Lower lobe of right lung (tissue), 2 donors: ENCODE measurements at regions not wholly inside any gene's neighbourhood (a gene's known extent, or its start where the extent isn't known, plus 50 kb on each side); places are given as distances from the start of the nearest gene placed in this dataset.
"Not testable (repeated sequence)": the region's sequence is repeated elsewhere in the genome, so short reads cannot be mapped to it uniquely, and the experiment has no call there.

Source experiments
- ATAC-seq, 2 donors: fragments of 200-7000 bp; cut with Tn5 transposase; one replicate each; pipeline ENCODE4 v1.9.1; 2020 to 2022; ENCODE audit warnings: mild to moderate bottlenecking in 2 of 2, moderate library complexity in 2 of 2
- DNase-seq: peaks from one replicate; pipeline ENCODE4 v3.0.0-alpha.2; 2020
- H3K27ac ChIP-seq: fragments of 200-600 bp; one replicate; pipeline ENCODE4 v1.8.0; 2022
- H3K27me3 ChIP-seq: fragments of 200-600 bp; one replicate; pipeline ENCODE4 v1.8.0; 2022; ENCODE audit warnings: low read depth
- H3K36me3 ChIP-seq: fragments of 200-600 bp; one replicate; pipeline ENCODE4 v1.8.0; 2022; ENCODE audit warnings: mild to moderate bottlenecking
- H3K4me1 ChIP-seq: fragments of 200-600 bp; one replicate; pipeline ENCODE4 v1.8.0; 2022
- H3K4me3 ChIP-seq: fragments of 200-600 bp; one replicate; pipeline ENCODE4 v1.8.0; 2022; ENCODE audit warnings: mild to moderate bottlenecking
- H3K9me3 ChIP-seq: fragments of 200-600 bp; one replicate; pipeline ENCODE4 v1.8.0; 2022
- intact Hi-C: fragments of 100-400 bp; cut with DNase I; formaldehyde crosslinking; loops from one replicate; pipeline ENCODE4 v1.11.0; 2022
- TF ChIP-seq, protein P1 (sequence below): fragments of 200-600 bp; IDR thresholded peaks from one replicate; pipeline ENCODE4 v1.8.0; 2022; ENCODE audit warnings: antibody characterized with exemption, mild to moderate bottlenecking
- donor health status: DM: no; HTN: yes; CAD: no; lungs with severe emphysema.

DNA sequence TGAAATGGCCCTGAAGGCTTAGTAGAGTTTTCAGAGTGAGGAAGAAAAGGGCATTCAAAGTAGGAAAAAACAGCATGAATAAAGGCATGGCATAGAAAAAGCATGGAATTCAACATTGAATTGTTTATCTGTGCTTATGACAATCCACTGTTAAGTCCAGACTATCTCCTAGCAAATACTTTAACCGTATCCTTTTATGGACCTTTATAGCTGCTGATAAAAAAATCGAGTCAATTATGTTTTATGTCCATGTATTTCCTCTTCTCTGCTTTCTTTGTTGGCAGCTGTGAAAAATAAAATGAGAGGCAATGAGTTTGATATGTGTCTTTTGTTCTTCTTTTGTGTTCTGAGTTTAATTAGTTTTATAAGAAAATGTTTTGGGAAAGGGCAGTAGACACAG, 70.4 kb downstream of the TDRD15 start:
- no peaks in the 10 kb centered on the region for H3K36me3 ChIP-seq
- TF ChIP-seq, protein P1, sequence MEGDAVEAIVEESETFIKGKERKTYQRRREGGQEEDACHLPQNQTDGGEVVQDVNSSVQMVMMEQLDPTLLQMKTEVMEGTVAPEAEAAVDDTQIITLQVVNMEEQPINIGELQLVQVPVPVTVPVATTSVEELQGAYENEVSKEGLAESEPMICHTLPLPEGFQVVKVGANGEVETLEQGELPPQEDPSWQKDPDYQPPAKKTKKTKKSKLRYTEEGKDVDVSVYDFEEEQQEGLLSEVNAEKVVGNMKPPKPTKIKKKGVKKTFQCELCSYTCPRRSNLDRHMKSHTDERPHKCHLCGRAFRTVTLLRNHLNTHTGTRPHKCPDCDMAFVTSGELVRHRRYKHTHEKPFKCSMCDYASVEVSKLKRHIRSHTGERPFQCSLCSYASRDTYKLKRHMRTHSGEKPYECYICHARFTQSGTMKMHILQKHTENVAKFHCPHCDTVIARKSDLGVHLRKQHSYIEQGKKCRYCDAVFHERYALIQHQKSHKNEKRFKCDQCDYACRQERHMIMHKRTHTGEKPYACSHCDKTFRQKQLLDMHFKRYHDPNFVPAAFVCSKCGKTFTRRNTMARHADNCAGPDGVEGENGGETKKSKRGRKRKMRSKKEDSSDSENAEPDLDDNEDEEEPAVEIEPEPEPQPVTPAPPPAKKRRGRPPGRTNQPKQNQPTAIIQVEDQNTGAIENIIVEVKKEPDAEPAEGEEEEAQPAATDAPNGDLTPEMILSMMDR: no peak
- no peaks in the 10 kb centered on the region for H3K4me1 ChIP-seq
- no peaks in the 10 kb centered on the region for H3K9me3 ChIP-seq
- no peak overlapping the region for H3K27ac ChIP-seq
- DNase-seq (no peak), ATAC-seq (no peak)
- no peak overlapping the region for H3K4me3 ChIP-seq
- intact Hi-C loops: no loop called here
- H3K27me3 ChIP-seq: no peaks in the 10 kb centered on the region

DNA sequence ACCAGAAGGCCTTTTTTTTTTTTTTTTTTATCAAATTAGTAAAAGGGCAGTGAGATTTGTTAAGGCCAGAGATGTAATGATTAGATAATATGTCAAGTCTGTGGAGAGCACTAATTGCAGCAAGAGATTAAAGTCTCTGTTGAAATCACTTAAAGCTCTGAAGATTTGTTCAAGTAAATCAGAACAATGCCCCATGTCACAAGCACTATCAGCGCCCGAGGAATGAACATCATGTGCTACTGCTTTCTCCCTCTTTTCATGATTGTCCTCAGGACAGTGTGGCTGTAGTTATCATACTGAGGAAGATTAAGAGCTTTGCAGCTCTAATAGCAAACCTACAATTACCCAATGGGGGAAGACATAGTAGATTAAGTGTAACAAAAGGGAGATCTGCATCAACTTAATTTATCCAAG, 71.1 kb downstream of the TDRD15 start:
- ATAC-seq (no peak), DNase-seq (no peak)
- H3K27me3 ChIP-seq: no peaks in the 10 kb centered on the region
- H3K36me3 ChIP-seq: no peaks in the 10 kb centered on the region
- H3K4me3 ChIP-seq: no peak overlapping the region
- intact Hi-C loops: no loop called here
- no peaks in the 10 kb centered on the region for H3K4me1 ChIP-seq
- TF ChIP-seq, protein P1: no peak
- no peaks in the 10 kb centered on the region for H3K9me3 ChIP-seq
- no peak overlapping the region for H3K27ac ChIP-seq

DNA sequence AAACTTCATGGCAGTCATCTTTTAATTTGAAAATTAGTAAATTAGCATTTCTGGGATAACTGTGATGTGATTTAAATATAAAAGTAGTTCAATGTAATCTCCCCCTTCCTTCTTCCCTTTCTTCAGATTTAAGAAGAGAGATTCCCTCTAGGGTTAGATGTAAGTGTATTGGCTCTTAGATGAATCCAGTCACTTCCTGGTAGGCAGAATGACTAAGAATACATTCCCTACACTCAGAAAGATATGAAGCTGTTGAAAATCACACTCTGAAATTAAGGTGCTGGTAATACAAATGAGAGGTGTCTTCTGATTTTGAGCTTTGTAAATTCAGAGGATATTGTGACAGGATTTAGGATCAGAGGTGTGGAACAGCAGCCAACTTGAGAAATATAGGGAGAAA, 71.6 kb downstream of the TDRD15 start:
- no peak for DNase-seq
- H3K9me3 ChIP-seq: no peaks in the 10 kb centered on the region
- no peaks in the 10 kb centered on the region for H3K27me3 ChIP-seq
- H3K36me3 ChIP-seq: no peaks in the 10 kb centered on the region
- no peaks in the 10 kb centered on the region for H3K4me1 ChIP-seq
- no peak overlapping the region for H3K4me3 ChIP-seq
- intact Hi-C loops: no loop called here
- H3K27ac ChIP-seq: no peak overlapping the region
- ATAC-seq: no peak
- TF ChIP-seq, protein P1: no peak

DNA sequence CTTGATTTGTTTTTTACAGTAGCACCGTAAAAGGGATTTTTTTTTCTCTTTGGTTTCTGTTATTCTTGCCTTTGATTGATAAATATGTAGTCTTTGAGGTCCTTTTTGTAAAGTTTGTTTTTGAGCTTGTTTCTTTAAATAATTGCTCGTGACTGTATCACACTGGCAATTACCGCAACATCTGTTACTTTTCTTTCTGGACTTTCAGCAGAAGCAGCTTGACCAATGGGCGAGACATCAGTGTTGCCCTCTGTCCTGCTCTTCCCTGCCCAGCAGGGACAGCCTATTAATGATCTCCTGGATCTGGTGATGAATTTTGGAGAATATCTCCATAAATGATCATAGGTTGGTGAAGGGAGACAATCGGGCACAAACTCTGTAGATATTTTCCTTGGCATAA, 74.9 kb downstream of the TDRD15 start:
- Histone ChIP-seq H3K36me3 (no peaks in the 10 kb centered on the region), H3K9me3 (no peaks in the 10 kb centered on the region), H3K4me1 (no peaks in the 10 kb centered on the region), H3K4me3 (no peak overlapping the region), H3K27me3 (no peaks in the 10 kb centered on the region), H3K27ac (no peak overlapping the region)
- TF ChIP-seq, protein P1: no peak
- DNase-seq: no peak
- intact Hi-C loops: no loop called here
- no peak for ATAC-seq

DNA sequence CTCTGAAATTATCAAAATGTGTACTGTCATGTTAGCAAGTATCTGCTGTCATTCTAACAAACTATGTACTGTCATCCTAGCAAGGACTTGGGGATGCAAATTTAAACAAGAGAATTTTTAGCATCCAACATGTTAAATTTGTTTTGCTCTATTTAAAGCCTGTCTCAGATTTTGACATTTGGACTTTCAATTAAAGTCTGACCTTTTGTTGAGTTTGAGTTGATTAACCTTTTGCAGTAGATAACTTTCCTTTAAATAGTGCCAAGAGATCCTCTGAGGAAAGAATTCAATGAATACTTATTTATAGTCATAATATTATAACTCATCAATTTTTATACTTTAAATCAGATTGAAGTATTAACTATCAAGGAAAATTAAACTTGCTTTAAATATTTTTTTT, 80.2 kb downstream of the TDRD15 start:
- no peaks in the 10 kb centered on the region for H3K27me3 ChIP-seq

DNA sequence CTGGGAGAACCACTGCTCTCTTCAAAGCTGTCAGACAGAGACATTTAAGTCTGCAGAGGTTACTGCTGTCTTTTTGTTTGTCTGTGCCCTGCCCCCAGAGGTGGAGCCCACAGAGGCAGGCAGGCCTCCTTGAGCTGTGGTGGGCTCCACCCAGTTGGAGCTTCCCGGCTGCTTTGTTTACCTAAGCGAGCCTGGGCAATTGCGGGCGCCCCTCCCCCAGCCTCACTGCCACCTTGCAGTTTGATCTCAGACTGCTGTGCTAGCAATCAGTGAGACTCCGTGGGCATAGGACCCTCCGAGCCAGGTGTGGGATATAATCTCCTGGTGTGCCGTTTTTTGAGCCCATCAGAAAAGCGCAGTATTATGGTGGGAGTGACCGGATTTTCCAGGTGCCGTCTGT, 90.3 kb downstream of the TDRD15 start:
- intact Hi-C loops, H3K4me3 ChIP-seq, H3K9me3 ChIP-seq, H3K27ac ChIP-seq, H3K4me1 ChIP-seq, ATAC-seq, H3K36me3 ChIP-seq, DNase-seq, H3K27me3 ChIP-seq: not testable (repeated sequence)

More for the DNA sequence above, 80.2 kb downstream of the TDRD15 start:
- intact Hi-C loops: no loop called here
- no peaks in the 10 kb centered on the region for H3K36me3 ChIP-seq
- H3K4me1 ChIP-seq: no peaks in the 10 kb centered on the region
- DNase-seq (no peak), ATAC-seq (no peak)
- H3K9me3 ChIP-seq: no peaks in the 10 kb centered on the region
- H3K27ac ChIP-seq: no peak overlapping the region
- H3K4me3 ChIP-seq: no peak overlapping the region
- TF ChIP-seq, protein P1: no peak
